Epithelial cell of proximal tubule (primary cell): ENCODE measurements at regions not wholly inside any gene's neighbourhood (a gene's known extent, or its start where the extent isn't known, plus 50 kb on each side); places are given as distances from the start of the nearest gene placed in this dataset.

ENCODE experiments used
- DNase-seq: peaks from one replicate; pipeline ENCODE4 v3.0.0-alpha.2; 2011; ENCODE audit warnings: low read depth
- H3K4me3 ChIP-seq: 2 replicates; pipeline ENCODE4 v1.5.1; 2011; ENCODE audit warnings: low read depth, mild to moderate bottlenecking, low read length
- TF ChIP-seq, protein P1 (sequence below): conservative IDR thresholded peaks from 2 replicates; pipeline ENCODE4 v1.5.1; 2012; ENCODE audit warnings: low read depth, mild to moderate bottlenecking, low read length

GRCh38 chr11:22567759-22568158, 57.9 kb downstream of the FANCF start:
- TF ChIP-seq, protein P1, sequence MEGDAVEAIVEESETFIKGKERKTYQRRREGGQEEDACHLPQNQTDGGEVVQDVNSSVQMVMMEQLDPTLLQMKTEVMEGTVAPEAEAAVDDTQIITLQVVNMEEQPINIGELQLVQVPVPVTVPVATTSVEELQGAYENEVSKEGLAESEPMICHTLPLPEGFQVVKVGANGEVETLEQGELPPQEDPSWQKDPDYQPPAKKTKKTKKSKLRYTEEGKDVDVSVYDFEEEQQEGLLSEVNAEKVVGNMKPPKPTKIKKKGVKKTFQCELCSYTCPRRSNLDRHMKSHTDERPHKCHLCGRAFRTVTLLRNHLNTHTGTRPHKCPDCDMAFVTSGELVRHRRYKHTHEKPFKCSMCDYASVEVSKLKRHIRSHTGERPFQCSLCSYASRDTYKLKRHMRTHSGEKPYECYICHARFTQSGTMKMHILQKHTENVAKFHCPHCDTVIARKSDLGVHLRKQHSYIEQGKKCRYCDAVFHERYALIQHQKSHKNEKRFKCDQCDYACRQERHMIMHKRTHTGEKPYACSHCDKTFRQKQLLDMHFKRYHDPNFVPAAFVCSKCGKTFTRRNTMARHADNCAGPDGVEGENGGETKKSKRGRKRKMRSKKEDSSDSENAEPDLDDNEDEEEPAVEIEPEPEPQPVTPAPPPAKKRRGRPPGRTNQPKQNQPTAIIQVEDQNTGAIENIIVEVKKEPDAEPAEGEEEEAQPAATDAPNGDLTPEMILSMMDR: no peak
- H3K4me3 ChIP-seq: no peak overlapping the region
- DNase-seq: no peak

- TF ChIP-seq, protein P1: no peak
- H3K4me3 ChIP-seq: no peak overlapping the region
- no peak for DNase-seq
Measured at GRCh38 chr11:22566293-22566692, 59.3 kb downstream of the FANCF start.

- no peak for DNase-seq
- TF ChIP-seq, protein P1: no peak
- no peak overlapping the region for H3K4me3 ChIP-seq
Measured at GRCh38 chr11:22561283-22561682, 64.3 kb downstream of the FANCF start.

DNA sequence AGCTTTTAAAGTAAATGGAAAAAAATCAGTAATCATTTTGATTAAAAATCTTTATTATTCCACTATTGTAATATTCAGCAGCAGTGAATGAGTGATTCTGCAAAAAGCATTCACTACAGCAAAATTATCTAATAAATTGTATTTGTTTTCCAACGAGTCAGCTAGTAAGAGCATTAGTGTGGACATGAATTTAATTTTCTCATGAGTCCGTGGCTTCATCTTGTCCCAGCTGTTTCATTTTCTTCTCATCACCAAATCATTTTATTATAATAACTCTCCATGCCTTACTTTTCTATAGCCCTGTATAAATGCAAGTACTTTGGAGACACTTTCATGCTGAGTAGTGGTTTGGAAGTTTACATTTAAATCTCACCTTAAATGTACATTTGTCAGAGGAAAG, 66.2 kb downstream of the FANCF start:
- TF ChIP-seq, protein P1: no peak
- DNase-seq: no peak
- H3K4me3 ChIP-seq: no peak overlapping the region

GRCh38 chr11:22558664-22559063, 67.0 kb downstream of the FANCF start:
- no peak for DNase-seq
- TF ChIP-seq, protein P1: no peak

GRCh38 chr11:22556381-22556780, 69.2 kb downstream of the FANCF start:
- H3K4me3 ChIP-seq: no peak overlapping the region
- TF ChIP-seq, protein P1: no peak
- no peak for DNase-seq

More at GRCh38 chr11:22558664-22559063, 67.0 kb downstream of the FANCF start:
- H3K4me3 ChIP-seq: no peak overlapping the region

DNA sequence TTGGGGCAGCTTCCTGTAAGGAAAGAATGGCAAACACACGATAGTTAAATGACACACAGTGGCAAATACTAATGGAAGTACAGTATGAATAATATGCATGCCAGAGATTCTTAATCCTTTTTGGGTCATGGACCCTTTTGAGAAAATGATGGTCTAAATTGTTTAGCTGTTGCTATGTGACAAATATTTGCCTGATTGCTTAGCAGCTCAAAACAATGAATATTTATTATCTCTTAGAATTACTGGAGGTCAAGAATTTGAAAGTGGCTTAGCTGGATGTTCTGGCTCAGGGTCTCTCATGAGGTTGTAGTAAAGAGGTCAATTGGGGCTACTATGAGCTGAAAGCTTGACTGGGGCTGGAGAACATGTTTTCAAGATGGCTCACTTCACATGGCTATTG, 69.7 kb downstream of the FANCF start:
- H3K4me3 ChIP-seq: no peak overlapping the region
- TF ChIP-seq, protein P1: no peak
- no peak for DNase-seq
